H9 (cell line): ENCODE measurements at regions not wholly inside any gene's neighbourhood (a gene's known extent, or its start where the extent isn't known, plus 50 kb on each side); places are given as distances from the start of the nearest gene placed in this dataset.

ENCODE experiments used
- DNase-seq: peaks from one replicate; pipeline ENCODE4 v3.0.0-alpha.2; 2017
- H2AFZ ChIP-seq: one replicate; pipeline ENCODE4 v1.6.1; 2013; ENCODE audit warnings: mild to moderate bottlenecking, low read length, control low read depth, moderate library complexity
- H2AK5ac ChIP-seq: 2 replicates; pipeline ENCODE4 v1.6.1; 2013; ENCODE audit warnings: low read length, control low read depth, mixed read lengths; ENCODE audit not compliant: insufficient read length
- H2BK120ac ChIP-seq: one replicate; pipeline ENCODE4 v1.6.1; 2013; ENCODE audit warnings: low read depth, mild to moderate bottlenecking, low read length, control low read depth, inconsistent platforms; ENCODE audit not compliant: poor library complexity, severe bottlenecking
- H2BK12ac ChIP-seq: 2 replicates; pipeline ENCODE4 v1.6.1; 2013; ENCODE audit warnings: low read length, control low read depth, mixed read lengths, low read depth; ENCODE audit not compliant: insufficient read length
- H2BK15ac ChIP-seq: 2 replicates; pipeline ENCODE4 v1.6.1; 2013; ENCODE audit warnings: low read depth, low read length, control low read depth
- H2BK20ac ChIP-seq: one replicate; pipeline ENCODE4 v1.6.1; 2013; ENCODE audit warnings: low read depth, mild to moderate bottlenecking, low read length, control low read depth, inconsistent platforms; ENCODE audit not compliant: poor library complexity, severe bottlenecking
- H2BK5ac ChIP-seq: 2 replicates; pipeline ENCODE4 v1.6.1; 2013; ENCODE audit warnings: low read length, control low read depth, mixed read lengths; ENCODE audit not compliant: insufficient read length
- H3K14ac ChIP-seq: 2 replicates; pipeline ENCODE4 v1.6.1; 2013; ENCODE audit warnings: low read length, control low read depth; ENCODE audit not compliant: insufficient read depth
- H3K18ac ChIP-seq: 2 replicates; pipeline ENCODE4 v1.6.1; 2013; ENCODE audit warnings: low read depth, mild to moderate bottlenecking, mixed read lengths, low read length, control low read depth; ENCODE audit not compliant: insufficient read length
- H3K23ac ChIP-seq: 2 replicates; pipeline ENCODE4 v1.6.1; 2013; ENCODE audit warnings: low read length, control low read depth, mixed read lengths, low read depth; ENCODE audit not compliant: insufficient read length
- H3K23me2 ChIP-seq: 2 replicates; pipeline ENCODE4 v1.6.1; 2013; ENCODE audit warnings: low read depth, mild to moderate bottlenecking, mixed read lengths, low read length, control low read depth; ENCODE audit not compliant: insufficient read length, poor library complexity, severe bottlenecking
- H3K27ac ChIP-seq: 2 replicates; pipeline ENCODE4 v1.5.1; 2013; ENCODE audit warnings: low read length, control low read depth, mixed read lengths, low read depth; ENCODE audit not compliant: insufficient read length
- H3K27me3 ChIP-seq: 2 replicates; pipeline ENCODE4 v1.6.1; 2013; ENCODE audit warnings: low read length, control low read depth, inconsistent platforms; ENCODE audit not compliant: insufficient read depth
- H3K4ac ChIP-seq: 2 replicates; pipeline ENCODE4 v1.6.1; 2013; ENCODE audit warnings: low read depth, mild to moderate bottlenecking, control low read depth, inconsistent platforms, low read length, moderate library complexity
- H3K4me1 ChIP-seq: 2 replicates; pipeline ENCODE4 v1.6.1; 2013; ENCODE audit warnings: low read length, control low read depth, inconsistent platforms; ENCODE audit not compliant: insufficient read depth
- H3K4me2 ChIP-seq: 2 replicates; pipeline ENCODE4 v1.6.1; 2013; ENCODE audit warnings: low read length, control low read depth, mixed read lengths; ENCODE audit not compliant: insufficient read length, insufficient read depth
- H3K56ac ChIP-seq: 2 replicates; pipeline ENCODE4 v1.6.1; 2013; ENCODE audit warnings: low read depth, mild to moderate bottlenecking, mixed read lengths, low read length, control low read depth; ENCODE audit not compliant: insufficient read length
- H3K79me1 ChIP-seq: 2 replicates; pipeline ENCODE4 v1.6.1; 2013; ENCODE audit warnings: low read depth, mild to moderate bottlenecking, moderate library complexity, low read length, control low read depth, inconsistent platforms; ENCODE audit not compliant: insufficient read depth, poor library complexity, severe bottlenecking
- H3K79me2 ChIP-seq: 2 replicates; pipeline ENCODE4 v1.6.1; 2013; ENCODE audit warnings: low read length, control low read depth, inconsistent platforms; ENCODE audit not compliant: insufficient read depth
- H3K9ac ChIP-seq: 2 replicates; pipeline ENCODE4 v1.6.1; 2013; ENCODE audit warnings: low read length, control low read depth, mixed read lengths; ENCODE audit not compliant: insufficient read length; ENCODE audit errors: extremely low read depth
- H3K9me3 ChIP-seq: one replicate; pipeline ENCODE4 v1.6.1; 2013; ENCODE audit warnings: low read depth, low read length, inconsistent platforms; ENCODE audit not compliant: control insufficient read depth
- H3T11ph ChIP-seq: one replicate; pipeline ENCODE4 v1.6.1; 2013; ENCODE audit warnings: mild to moderate bottlenecking, low read length, control low read depth, inconsistent platforms
- H4K20me1 ChIP-seq: one replicate; pipeline ENCODE4 v1.6.1; 2013; ENCODE audit not compliant: control insufficient read depth, insufficient read length, insufficient read depth
- H4K5ac ChIP-seq: 2 replicates; pipeline ENCODE4 v1.6.1; 2013; ENCODE audit warnings: low read depth, mild to moderate bottlenecking, mixed read lengths, low read length, control low read depth; ENCODE audit not compliant: insufficient read length
- H4K8ac ChIP-seq: replicated peaks from 2 replicates; pipeline ENCODE4 v1.6.1; 2013; ENCODE audit warnings: low read length, control low read depth, mixed read lengths, low read depth; ENCODE audit not compliant: insufficient read length
- H4K91ac ChIP-seq: 2 replicates; pipeline ENCODE4 v1.6.1; 2013; ENCODE audit warnings: low read depth, mild to moderate bottlenecking, moderate library complexity, mixed read lengths, low read length, control low read depth; ENCODE audit not compliant: insufficient read length
- H3K27ac Mint-ChIP-seq, 3 experiments: 2 replicates in 2 of 3; 3 replicates in 1 of 3; pipeline ENCODE4 v1.8.0; 2020 to 2021; ENCODE audit warnings: mixed read lengths in 3 of 3, mild to moderate bottlenecking in 1 of 3, moderate library complexity in 1 of 3
- H3K27me3 Mint-ChIP-seq: 2 replicates; pipeline ENCODE4 v1.8.0; 2021; ENCODE audit warnings: low read depth, mild to moderate bottlenecking, moderate library complexity, mixed read lengths
- H3K36me3 Mint-ChIP-seq, 3 experiments: 2 replicates in 2 of 3; 3 replicates in 1 of 3; pipeline ENCODE4 v1.8.0; 2020 to 2021; ENCODE audit warnings: low read depth in 3 of 3, mixed read lengths in 3 of 3; ENCODE audit not compliant: insufficient read depth in 1 of 3
- H3K4me1 Mint-ChIP-seq, 2 experiments: 2 replicates each; pipeline ENCODE4 v1.8.0; 2020; ENCODE audit warnings: mixed read lengths in 2 of 2
- H3K4me3 Mint-ChIP-seq, 2 experiments: 2 replicates in 1 of 2; 3 replicates in 1 of 2; pipeline ENCODE4 v1.8.0; 2020 to 2021; ENCODE audit warnings: mild to moderate bottlenecking in 2 of 2, mixed read lengths in 2 of 2, moderate library complexity in 1 of 2
- H3K9me3 Mint-ChIP-seq, 2 experiments: 2 replicates in 1 of 2; 3 replicates in 1 of 2; pipeline ENCODE4 v1.8.0; 2020; ENCODE audit warnings: mild to moderate bottlenecking in 2 of 2, mixed read lengths in 2 of 2, moderate library complexity in 1 of 2
- CTCF ChIP-seq: fragments of 200-600 bp; sonication (generic); conservative IDR thresholded peaks from 3 replicates; pipeline ENCODE4 v1.8.0; 2021; ENCODE audit warnings: antibody characterized with exemption, mild to moderate bottlenecking
- WGBS: extraction: QIAGEN DNeasy Blood & Tissue Kit; methylation state at CpG from one replicate; pipeline ENCODE4 v1.1.7; 2013; ENCODE audit warnings: missing lambda C conversion rate, low lambda C conversion rate, mixed read lengths; ENCODE audit not compliant: insufficient read length; ENCODE audit errors: extremely low coverage; 5-methylcytosine and 5-hydroxymethylcytosine counted together

GRCh38 chr12:84804691-84805473 is 107.7 kb downstream of the SLC6A15 start:
- H2BK15ac ChIP-seq: no peak overlapping the region
- H3K23ac ChIP-seq: no peak overlapping the region
- H3K27me3 Mint-ChIP-seq: peaks cover 98% of the 10 kb centered on the region
- no peak overlapping the region for H4K8ac ChIP-seq
- no peaks in the 10 kb centered on the region for H3K79me1 ChIP-seq
- no peak overlapping the region for H3K4me3 Mint-ChIP-seq
- no peaks in the 10 kb centered on the region for H3K9me3 ChIP-seq
- no peak overlapping the region for H4K91ac ChIP-seq
- H3K14ac ChIP-seq: no peak overlapping the region
- H2AK5ac ChIP-seq: no peak overlapping the region
- no peak overlapping the region for H3K4me2 ChIP-seq
- H3T11ph ChIP-seq: no peak overlapping the region
- no peak overlapping the region for H3K27ac ChIP-seq
- H2AFZ ChIP-seq: no peak overlapping the region
- no peaks in the 10 kb centered on the region for H3K36me3 Mint-ChIP-seq
- no peak overlapping the region for H2BK5ac ChIP-seq
- peaks cover 4% of the 10 kb centered on the region; the same call in 1 of the 2 replicates for H3K4me1 ChIP-seq
- H4K20me1 ChIP-seq: no peaks in the 10 kb centered on the region
- no peak overlapping the region for H3K18ac ChIP-seq
- no peak overlapping the region for H2BK20ac ChIP-seq
- no peak overlapping the region for H3K9ac ChIP-seq
- no peak overlapping the region for H4K5ac ChIP-seq
- no peak overlapping the region for H2BK120ac ChIP-seq
- peaks cover 17 to 24% of the 10 kb centered on the region in 2 experiments for H3K4me1 Mint-ChIP-seq
- H3K56ac ChIP-seq: no peak overlapping the region
- no peak overlapping the region for H2BK12ac ChIP-seq
- no CpG with 5 or more reads among the region's 6 CpGs for WGBS
- H3K27ac Mint-ChIP-seq: no peak overlapping the region
- DNase-seq: no peak
- no peaks in the 10 kb centered on the region for H3K23me2 ChIP-seq
- H3K27me3 ChIP-seq: peaks cover 43% of the 10 kb centered on the region
- H3K4ac ChIP-seq: no peak overlapping the region
- H3K79me2 ChIP-seq: no peaks in the 10 kb centered on the region
- H3K9me3 Mint-ChIP-seq: no peaks in the 10 kb centered on the region; a peak in 2 of 5 replicates
- TF ChIP-seq CTCF: no peak
